Calu3 (cell line): ENCODE measurements at regions not wholly inside any gene's neighbourhood (a gene's known extent, or its start where the extent isn't known, plus 50 kb on each side); places are given as distances from the start of the nearest gene placed in this dataset.

Experiments
- BruUV-seq: library from RNA; stranded (reverse); fragments of 400-500 nt; replicated peaks from 2 replicates; lab custom pipeline; 2021; lab: Mats Ljungman, UMichigan
- CTCF ChIA-PET: fragments of 300-600 bp; sonication (Branson Sonifier 250); formaldehyde crosslinking; loops from one replicate; lab custom pipeline; 2022; ENCODE audit warnings: antibody characterized with exemption; lab: Charles Lee
- DNase-seq: peaks from one replicate; pipeline ENCODE4 v3.0.0; 2022
- H3K27ac Mint-ChIP-seq: one replicate; pipeline ENCODE4 v1.8.0; 2022; ENCODE audit warnings: mixed read lengths; ENCODE audit not compliant: unreplicated experiment
- H3K27me3 Mint-ChIP-seq: one replicate; pipeline ENCODE4 v1.8.0; 2022; ENCODE audit warnings: mixed read lengths; ENCODE audit not compliant: unreplicated experiment
- H3K36me3 Mint-ChIP-seq: one replicate; pipeline ENCODE4 v1.8.0; 2022; ENCODE audit warnings: mild to moderate bottlenecking, moderate library complexity, mixed read lengths; ENCODE audit not compliant: insufficient read depth, unreplicated experiment
- H3K4me1 Mint-ChIP-seq: one replicate; pipeline ENCODE4 v1.8.0; 2022; ENCODE audit warnings: mild to moderate bottlenecking, low read depth, mixed read lengths; ENCODE audit not compliant: unreplicated experiment
- H3K4me3 Mint-ChIP-seq: one replicate; pipeline ENCODE4 v1.8.0; 2022; ENCODE audit warnings: mild to moderate bottlenecking, low read depth, moderate library complexity, mixed read lengths; ENCODE audit not compliant: unreplicated experiment
- H3K9me3 Mint-ChIP-seq: one replicate; pipeline ENCODE4 v1.8.0; 2022; ENCODE audit warnings: low read depth, mixed read lengths; ENCODE audit not compliant: unreplicated experiment
- CTCF ChIP-seq: fragments of 200-600 bp; IDR thresholded peaks from one replicate; pipeline ENCODE4 v1.8.0; 2022; ENCODE audit warnings: antibody characterized with exemption; ENCODE audit not compliant: unreplicated experiment
- intact Hi-C: fragments of 100-400 bp; cut with micrococcal nuclease; formaldehyde crosslinking; loops from one replicate; pipeline ENCODE4 v1.10.0; 2022; ENCODE audit not compliant: unreplicated experiment

- Mint-ChIP-seq H3K9me3 (no peaks in the 10 kb centered on the region), H3K4me1 (no peaks in the 10 kb centered on the region), H3K4me3 (no peak overlapping the region), H3K27ac (no peak overlapping the region), H3K36me3 (no peaks in the 10 kb centered on the region), H3K27me3 (no peaks in the 10 kb centered on the region)
- DNase-seq = no peak
- BruUV-seq = no TSS peak
- intact Hi-C loops = no loop called here
- CTCF ChIA-PET = no interaction called here
- TF ChIP-seq CTCF = no peak
Observed at GRCh38 chrX:44735498-44735897, 108.3 kb upstream of the DUSP21 start.

DNA sequence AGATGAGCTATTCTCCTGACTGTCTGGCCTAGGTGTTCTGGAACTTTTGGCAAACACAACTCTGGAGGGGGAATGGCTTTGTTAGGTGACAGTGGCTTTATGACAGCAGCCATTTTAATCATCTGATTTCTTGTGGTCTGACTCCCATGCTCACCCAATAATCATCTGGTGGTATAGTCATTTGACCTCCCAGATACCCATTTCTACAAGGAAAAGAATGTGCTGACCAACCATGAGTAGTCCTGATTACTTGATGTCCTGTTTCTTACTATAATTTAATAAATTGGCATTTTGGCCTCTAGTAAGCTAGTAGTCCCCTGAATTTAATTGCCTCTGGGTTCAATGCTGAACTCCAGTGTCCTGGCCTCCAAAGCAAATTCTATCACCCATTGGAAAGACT is 109.9 kb upstream of the DUSP21 start:
- TF ChIP-seq CTCF = no peak
- intact Hi-C loops = no loop called here
- DNase-seq = no peak
- H3K27me3 Mint-ChIP-seq = no peaks in the 10 kb centered on the region
- CTCF ChIA-PET = interaction anchor here (0.5 kb wide), 1 partner anchor 139 kb away, joined by 5 read pairs; the partner anchor contains the start of gene KDM6A
- no peaks in the 10 kb centered on the region for H3K36me3 Mint-ChIP-seq
- H3K4me1 Mint-ChIP-seq = no peaks in the 10 kb centered on the region
- no peak overlapping the region for H3K4me3 Mint-ChIP-seq
- BruUV-seq = no TSS peak
- H3K27ac Mint-ChIP-seq = no peak overlapping the region
- no peaks in the 10 kb centered on the region for H3K9me3 Mint-ChIP-seq

DNA sequence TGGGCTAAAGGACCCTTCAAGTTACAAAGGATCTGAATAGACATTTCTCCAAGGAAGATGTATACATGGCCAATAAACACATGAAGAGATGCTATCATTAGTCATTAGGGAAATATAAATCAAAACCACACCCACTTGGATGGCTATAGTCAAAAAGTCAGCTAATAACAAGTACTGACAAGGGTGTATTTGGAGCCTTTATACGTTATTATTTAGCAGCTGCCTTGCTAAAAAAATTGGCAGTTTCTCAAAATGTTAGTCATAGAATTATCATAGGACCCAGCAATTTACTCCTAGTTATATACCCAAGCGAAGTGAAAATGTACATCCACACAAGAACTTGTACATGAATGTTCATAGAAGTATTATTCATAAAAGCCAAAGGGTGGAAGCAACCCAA is 112.7 kb upstream of the DUSP21 start:
- no TSS peak for BruUV-seq
- no peaks in the 10 kb centered on the region for H3K9me3 Mint-ChIP-seq

GRCh38 chrX:44723426-44723825 is 120.4 kb upstream of the DUSP21 start:
- no TSS peak for BruUV-seq
- H3K27me3 Mint-ChIP-seq = no peaks in the 10 kb centered on the region
- H3K9me3 Mint-ChIP-seq = no peaks in the 10 kb centered on the region
- no peaks in the 10 kb centered on the region for H3K36me3 Mint-ChIP-seq
- no peaks in the 10 kb centered on the region for H3K4me1 Mint-ChIP-seq
- H3K27ac Mint-ChIP-seq = no peak overlapping the region
- CTCF ChIA-PET = no interaction called here
- intact Hi-C loops = no loop called here
- H3K4me3 Mint-ChIP-seq = no peak overlapping the region
- no peak for TF ChIP-seq CTCF
- no peak for DNase-seq

More for the DNA sequence above, 112.7 kb upstream of the DUSP21 start:
- Mint-ChIP-seq H3K4me1 (no peaks in the 10 kb centered on the region), H3K4me3 (no peak overlapping the region), H3K27ac (no peak overlapping the region), H3K36me3 (no peaks in the 10 kb centered on the region), H3K27me3 (no peaks in the 10 kb centered on the region)
- CTCF ChIA-PET = no interaction called here
- no peak for TF ChIP-seq CTCF
- no peak for DNase-seq
- intact Hi-C loops = no loop called here
